ENCODE measurements at regions not wholly inside any gene's neighbourhood (a gene's known extent, or its start where the extent isn't known, plus 50 kb on each side); places are given as distances from the start of the nearest gene placed in this dataset.

DNA sequence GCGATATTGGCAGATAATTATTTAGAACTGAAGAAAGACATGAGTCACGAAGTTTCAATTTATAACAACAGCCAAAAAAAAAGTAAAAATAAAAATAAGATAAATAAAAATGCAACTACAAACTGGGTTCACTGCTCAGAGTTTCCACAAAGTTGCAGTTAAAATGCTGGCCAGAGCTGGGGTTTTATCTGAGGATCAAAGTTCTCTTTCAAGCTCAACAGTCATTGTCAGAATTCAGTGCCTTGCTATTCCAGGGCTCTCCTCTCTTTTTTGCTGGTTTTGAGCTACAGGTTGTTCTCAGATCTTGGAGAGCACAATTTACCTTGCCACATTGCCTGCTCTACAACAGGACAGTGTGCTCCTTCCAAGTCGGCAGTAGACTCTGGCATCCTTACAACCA lies 60.1 kb downstream of the PYDC2 start:
- TF ChIP-seq CTCF (conservative IDR thresholded peaks at IDR 0.05) = no peak
- TF ChIP-seq ZFX (IDR thresholded peaks at IDR 0.05) = no peak
